Activated B cell treated with CpG ODN at 0.5 μM for 24 hours (primary cell): ENCODE measurements at regions not wholly inside any gene's neighbourhood (a gene's known extent, or its start where the extent isn't known, plus 50 kb on each side); places are given as distances from the start of the nearest gene placed in this dataset.

ENCODE experiments used
- ATAC-seq: fragments of 200-7000 bp; cut with Tn5 transposase; one replicate; pipeline ENCODE4 v1.10.0; 2021; ENCODE audit warnings: low read depth, mild to moderate bottlenecking, moderate library complexity
- CTCF ChIA-PET: fragments of 350-600 bp; sonication (Branson Sonifier 250); formaldehyde crosslinking; loops from one replicate; lab custom pipeline; 2021; ENCODE audit warnings: antibody characterized with exemption; lab: Charles Lee
- POLR2A ChIA-PET: fragments of 350-600 bp; sonication (Branson Sonifier 250); formaldehyde crosslinking; loops from one replicate; lab custom pipeline; 2021; ENCODE audit warnings: antibody characterized with exemption; lab: Charles Lee
- DNase-seq: peaks from one replicate; pipeline ENCODE4 v3.0.0; 2022
- H3K27ac Mint-ChIP-seq: one replicate; pipeline ENCODE4 v1.8.0; 2020; ENCODE audit warnings: mixed read lengths
- H3K27me3 Mint-ChIP-seq: one replicate; pipeline ENCODE4 v1.8.0; 2021; ENCODE audit warnings: mixed read lengths
- H3K36me3 Mint-ChIP-seq: one replicate; pipeline ENCODE4 v1.8.0; 2021; ENCODE audit warnings: low read depth, mixed read lengths
- H3K4me1 Mint-ChIP-seq: one replicate; pipeline ENCODE4 v1.8.0; 2021; ENCODE audit warnings: mixed read lengths
- H3K4me3 Mint-ChIP-seq: one replicate; pipeline ENCODE4 v1.8.0; 2020; ENCODE audit warnings: mild to moderate bottlenecking, mixed read lengths
- H3K9me3 Mint-ChIP-seq: one replicate; pipeline ENCODE4 v1.8.0; 2020; ENCODE audit warnings: mixed read lengths
- CTCF ChIP-seq: fragments of 200-600 bp; IDR thresholded peaks from one replicate; pipeline ENCODE4 v1.8.0; 2022; ENCODE audit warnings: antibody characterized with exemption, mild to moderate bottlenecking
- intact Hi-C: fragments of 100-400 bp; cut with micrococcal nuclease; formaldehyde crosslinking; loops from one replicate; pipeline ENCODE4 v1.15.1; 2024

GRCh38 chr22:49014227-49015201 is 813.2 kb downstream of the BRD1 start:
- Mint-ChIP-seq H3K4me3 (no peak overlapping the region), H3K36me3 (no peaks in the 10 kb centered on the region), H3K4me1 (no peaks in the 10 kb centered on the region), H3K9me3 (no peaks in the 10 kb centered on the region), H3K27me3 (no peaks in the 10 kb centered on the region), H3K27ac (no peak overlapping the region)
- intact Hi-C loops: no loop called here
- no peak for TF ChIP-seq CTCF
- ATAC-seq (no peak), DNase-seq (no peak)
- CTCF ChIA-PET: no interaction called here
- POLR2A ChIA-PET: no interaction called here

GRCh38 chr22:49013707-49014106 is 814.0 kb downstream of the BRD1 start:
- no peak for ATAC-seq
- intact Hi-C loops: no loop called here
- no peaks in the 10 kb centered on the region for H3K4me1 Mint-ChIP-seq
- ChIA-PET POLR2A (no interaction called here), CTCF (no interaction called here)
- no peaks in the 10 kb centered on the region for H3K36me3 Mint-ChIP-seq
- H3K4me3 Mint-ChIP-seq: no peak overlapping the region
- no peak for DNase-seq
- H3K27me3 Mint-ChIP-seq: no peaks in the 10 kb centered on the region
- no peaks in the 10 kb centered on the region for H3K9me3 Mint-ChIP-seq
- H3K27ac Mint-ChIP-seq: no peak overlapping the region
- TF ChIP-seq CTCF: no peak

GRCh38 chr22:49012712-49013395 is 814.8 kb downstream of the BRD1 start:
- ChIA-PET CTCF (no interaction called here), POLR2A (no interaction called here)
- ATAC-seq (no peak), DNase-seq (no peak)
- no peak for TF ChIP-seq CTCF
- Mint-ChIP-seq H3K4me3 (no peak overlapping the region), H3K4me1 (no peaks in the 10 kb centered on the region), H3K36me3 (no peaks in the 10 kb centered on the region), H3K27ac (no peak overlapping the region), H3K9me3 (no peaks in the 10 kb centered on the region), H3K27me3 (no peaks in the 10 kb centered on the region)
- intact Hi-C loops: no loop called here

- ChIA-PET POLR2A (no interaction called here), CTCF (no interaction called here)
- Mint-ChIP-seq H3K27ac (no peak overlapping the region), H3K9me3 (no peaks in the 10 kb centered on the region), H3K27me3 (no peaks in the 10 kb centered on the region), H3K4me1 (no peaks in the 10 kb centered on the region), H3K36me3 (no peaks in the 10 kb centered on the region), H3K4me3 (no peak overlapping the region)
- DNase-seq (no peak), ATAC-seq (no peak)
- intact Hi-C loops: no loop called here
- no peak for TF ChIP-seq CTCF
Observed at GRCh38 chr22:49011769-49012648, 815.7 kb downstream of the BRD1 start.
